ENCODE measurements at regions not wholly inside any gene's neighbourhood (a gene's known extent, or its start where the extent isn't known, plus 50 kb on each side); places are given as distances from the start of the nearest gene placed in this dataset.

- intact Hi-C loops (cut with micrococcal nuclease): no loop called here
- POLR2A ChIA-PET: no interaction called here
- no peak for FAIRE-seq
Measured at GRCh38 chr9:108105885-108106284, 616.3 kb upstream of the KLF4 start.

GRCh38 chr9:108104991-108105390 lies 615.4 kb upstream of the KLF4 start:
- intact Hi-C loops (cut with micrococcal nuclease) (no loop called here), dilution Hi-C loops (cut with MboI; ENCODE audit: extremely low pct_ligation_motif_present, low sequenced_read_pairs) (no loop called here)
- Histone ChIP-seq H4K20me1 (replicated peaks; ENCODE audit: control insufficient read depth, extremely low read depth, insufficient read depth, low read length) (no peaks in the 10 kb centered on the region), H3K27me3 (ENCODE audit: control insufficient read depth in 2 of 2, insufficient read depth in 2 of 2, low read length in 2 of 2) (no peaks in the 10 kb centered on the region), H3K4me1 (ENCODE audit: control insufficient read depth, extremely low read depth, insufficient read depth, low read length) (no peaks in the 10 kb centered on the region), H3K4me2 (ENCODE audit: insufficient read depth, low read length) (no peak overlapping the region), H3K36me3 (ENCODE audit: control insufficient read depth in 2 of 2, extremely low read depth in 1 of 2, insufficient read depth in 2 of 2, low read length in 2 of 2) (no peaks in the 10 kb centered on the region), H3K9me1 (replicated peaks; ENCODE audit: control insufficient read depth, extremely low read depth, insufficient read depth, low read length) (no peaks in the 10 kb centered on the region), H3K4me3 (replicated peaks in 1 of 3; ENCODE audit: insufficient read depth in 1 of 3, low read depth in 1 of 3, low read length in 3 of 3) (no peak overlapping the region), H2AFZ (ENCODE audit: low read depth, low read length) (no peak overlapping the region), H3K79me2 (ENCODE audit: control insufficient read depth, insufficient read depth, low read length) (no peaks in the 10 kb centered on the region), H3K9ac (replicated peaks; ENCODE audit: extremely low read depth, insufficient read depth, low read length) (no peak overlapping the region), H3K27ac (ENCODE audit: insufficient read depth, low read depth, low read length) (no peak overlapping the region), H3K9me3 (replicated peaks; ENCODE audit: control insufficient read depth, insufficient read depth, low read length) (no peaks in the 10 kb centered on the region)
- CTCF ChIA-PET: no interaction called here
- DNase-seq (ENCODE audit: low read depth, low spot score) (no peak), FAIRE-seq (no peak)
- POLR2A ChIA-PET: no interaction called here
- TF ChIP-seq JUN (IDR thresholded peaks at IDR 0.05; ENCODE audit: borderline replicate concordance, insufficient read depth, insufficient read length, low read depth): no peak
- TF ChIP-seq, protein P1, sequence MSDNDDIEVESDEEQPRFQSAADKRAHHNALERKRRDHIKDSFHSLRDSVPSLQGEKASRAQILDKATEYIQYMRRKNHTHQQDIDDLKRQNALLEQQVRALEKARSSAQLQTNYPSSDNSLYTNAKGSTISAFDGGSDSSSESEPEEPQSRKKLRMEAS (IDR thresholded peaks at IDR 0.05; ENCODE audit: insufficient read depth, insufficient read length): no peak
- TF ChIP-seq POLR2AphosphoS5 (IDR thresholded peaks at IDR 0.05; ENCODE audit: insufficient read depth, low read depth, low read length): no peak
- no peak for TF ChIP-seq GATA2 (IDR thresholded peaks at IDR 0.05; ENCODE audit: insufficient read depth, insufficient read length, low read depth, low read length)
- no peak for TF ChIP-seq FOS (IDR thresholded peaks at IDR 0.05; ENCODE audit: borderline replicate concordance, insufficient read depth, low read length)
- no peak for TF ChIP-seq EZH2 (IDR thresholded peaks at IDR 0.05; ENCODE audit: borderline replicate concordance, low read depth, low read length, severe bottlenecking)
- no peak for TF ChIP-seq MYC (IDR thresholded peaks at IDR 0.05; ENCODE audit: low read depth, low read length)
- TF ChIP-seq, protein P2, sequence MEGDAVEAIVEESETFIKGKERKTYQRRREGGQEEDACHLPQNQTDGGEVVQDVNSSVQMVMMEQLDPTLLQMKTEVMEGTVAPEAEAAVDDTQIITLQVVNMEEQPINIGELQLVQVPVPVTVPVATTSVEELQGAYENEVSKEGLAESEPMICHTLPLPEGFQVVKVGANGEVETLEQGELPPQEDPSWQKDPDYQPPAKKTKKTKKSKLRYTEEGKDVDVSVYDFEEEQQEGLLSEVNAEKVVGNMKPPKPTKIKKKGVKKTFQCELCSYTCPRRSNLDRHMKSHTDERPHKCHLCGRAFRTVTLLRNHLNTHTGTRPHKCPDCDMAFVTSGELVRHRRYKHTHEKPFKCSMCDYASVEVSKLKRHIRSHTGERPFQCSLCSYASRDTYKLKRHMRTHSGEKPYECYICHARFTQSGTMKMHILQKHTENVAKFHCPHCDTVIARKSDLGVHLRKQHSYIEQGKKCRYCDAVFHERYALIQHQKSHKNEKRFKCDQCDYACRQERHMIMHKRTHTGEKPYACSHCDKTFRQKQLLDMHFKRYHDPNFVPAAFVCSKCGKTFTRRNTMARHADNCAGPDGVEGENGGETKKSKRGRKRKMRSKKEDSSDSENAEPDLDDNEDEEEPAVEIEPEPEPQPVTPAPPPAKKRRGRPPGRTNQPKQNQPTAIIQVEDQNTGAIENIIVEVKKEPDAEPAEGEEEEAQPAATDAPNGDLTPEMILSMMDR (IDR thresholded peaks at IDR 0.05; ENCODE audit: extremely low read depth in 1 of 2, insufficient read depth in 1 of 2, low read depth in 1 of 2, low read length in 2 of 2): no peak
- TF ChIP-seq POLR2A (IDR thresholded peaks at IDR 0.05; ENCODE audit: low read depth, low read length): no peak
- no TSS peak for BruUV-seq (replicated peaks)

More at GRCh38 chr9:108105885-108106284, 616.3 kb upstream of the KLF4 start:
- CTCF ChIA-PET: no interaction called here
- H3K4me2 ChIP-seq (ENCODE audit: insufficient read depth, low read length): no peak overlapping the region
- BruUV-seq (replicated peaks): no TSS peak
- TF ChIP-seq JUN (IDR thresholded peaks at IDR 0.05; ENCODE audit: borderline replicate concordance, insufficient read depth, insufficient read length, low read depth): no peak
- TF ChIP-seq, protein P1 (IDR thresholded peaks at IDR 0.05; ENCODE audit: insufficient read depth, insufficient read length): no peak
- no peak for TF ChIP-seq MYC (IDR thresholded peaks at IDR 0.05; ENCODE audit: low read depth, low read length)
- TF ChIP-seq POLR2AphosphoS5 (IDR thresholded peaks at IDR 0.05; ENCODE audit: insufficient read depth, low read depth, low read length): no peak
- no peak for TF ChIP-seq POLR2A (IDR thresholded peaks at IDR 0.05; ENCODE audit: low read depth, low read length)
- TF ChIP-seq EZH2 (IDR thresholded peaks at IDR 0.05; ENCODE audit: borderline replicate concordance, low read depth, low read length, severe bottlenecking): no peak
- TF ChIP-seq, protein P2 (IDR thresholded peaks at IDR 0.05; ENCODE audit: extremely low read depth in 1 of 2, insufficient read depth in 1 of 2, low read depth in 1 of 2, low read length in 2 of 2): no peak
- no peak for TF ChIP-seq FOS (IDR thresholded peaks at IDR 0.05; ENCODE audit: borderline replicate concordance, insufficient read depth, low read length)
- dilution Hi-C loops (cut with MboI; ENCODE audit: extremely low pct_ligation_motif_present, low sequenced_read_pairs): no loop called here
- no peaks in the 10 kb centered on the region for H3K4me1 ChIP-seq (ENCODE audit: control insufficient read depth, extremely low read depth, insufficient read depth, low read length)
- H2AFZ ChIP-seq (ENCODE audit: low read depth, low read length): no peak overlapping the region
- H3K27me3 ChIP-seq (ENCODE audit: control insufficient read depth in 2 of 2, insufficient read depth in 2 of 2, low read length in 2 of 2): no peaks in the 10 kb centered on the region
- no peak for DNase-seq (ENCODE audit: low read depth, low spot score)
- H3K79me2 ChIP-seq (ENCODE audit: control insufficient read depth, insufficient read depth, low read length): no peaks in the 10 kb centered on the region
- no peak overlapping the region for H3K27ac ChIP-seq (ENCODE audit: insufficient read depth, low read depth, low read length)
- H3K9ac ChIP-seq (replicated peaks; ENCODE audit: extremely low read depth, insufficient read depth, low read length): no peak overlapping the region
- H4K20me1 ChIP-seq (replicated peaks; ENCODE audit: control insufficient read depth, extremely low read depth, insufficient read depth, low read length): no peaks in the 10 kb centered on the region
- H3K9me1 ChIP-seq (replicated peaks; ENCODE audit: control insufficient read depth, extremely low read depth, insufficient read depth, low read length): no peaks in the 10 kb centered on the region
- no peaks in the 10 kb centered on the region for H3K9me3 ChIP-seq (replicated peaks; ENCODE audit: control insufficient read depth, insufficient read depth, low read length)
- H3K36me3 ChIP-seq (ENCODE audit: control insufficient read depth in 2 of 2, extremely low read depth in 1 of 2, insufficient read depth in 2 of 2, low read length in 2 of 2): no peaks in the 10 kb centered on the region
- no peak overlapping the region for H3K4me3 ChIP-seq (replicated peaks in 1 of 3; ENCODE audit: insufficient read depth in 1 of 3, low read depth in 1 of 3, low read length in 3 of 3)

All from endothelial cell of umbilical vein (primary cell).